HG02610 (cell line): ENCODE measurements at regions not wholly inside any gene's neighbourhood (a gene's known extent, or its start where the extent isn't known, plus 50 kb on each side); places are given as distances from the start of the nearest gene placed in this dataset.
"Not testable (repeated sequence)": the region's sequence is repeated elsewhere in the genome, so short reads cannot be mapped to it uniquely, and the experiment has no call there.

Experiments used
- ATAC-seq: cut with Tn5 transposase; IDR thresholded peaks from one replicate; pipeline ENCODE4 v1.9.1; 2021; ENCODE audit warnings: mild to moderate bottlenecking, moderate library complexity; ENCODE audit not compliant: unreplicated experiment

DNA sequence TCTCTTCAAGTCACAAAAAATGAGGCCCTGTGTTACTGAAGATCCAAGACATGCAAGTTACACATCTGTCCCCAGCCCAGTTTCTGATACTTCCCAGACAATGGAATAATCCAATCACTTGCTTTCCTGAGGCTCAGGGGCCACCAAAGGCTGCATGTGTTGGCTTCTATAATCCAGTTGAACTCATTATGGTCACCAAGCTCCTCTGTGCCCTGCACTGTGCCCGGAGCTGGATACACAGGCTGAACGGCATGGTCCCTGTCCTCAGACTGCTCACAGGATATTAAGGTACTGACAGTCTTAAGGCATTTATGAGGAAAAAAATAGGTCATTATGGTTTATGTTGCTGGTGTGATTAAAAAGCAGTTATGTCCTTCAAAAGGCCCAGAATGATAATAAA, 117.0 kb upstream of the SYT6 start:
- ATAC-seq = no peak

DNA sequence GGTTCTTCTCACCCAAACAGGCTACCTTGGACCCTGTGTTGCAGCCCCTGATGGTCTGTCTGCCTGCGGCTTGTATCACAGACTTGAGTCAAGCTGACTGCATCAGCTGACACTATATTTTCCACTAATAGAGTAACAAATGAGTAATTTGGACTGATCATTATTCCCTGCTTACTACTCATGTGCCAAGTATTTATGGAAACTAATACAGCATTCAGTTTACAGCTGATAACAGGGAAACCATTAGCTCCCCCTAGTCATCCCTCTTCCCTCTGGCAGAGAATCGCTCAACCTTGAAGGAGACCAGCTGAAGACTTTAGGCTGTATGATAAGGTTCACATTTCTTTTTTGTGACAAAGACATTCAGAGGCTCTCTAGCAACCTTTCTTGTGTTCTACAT, 116.6 kb upstream of the SYT6 start:
- no peak for ATAC-seq

DNA sequence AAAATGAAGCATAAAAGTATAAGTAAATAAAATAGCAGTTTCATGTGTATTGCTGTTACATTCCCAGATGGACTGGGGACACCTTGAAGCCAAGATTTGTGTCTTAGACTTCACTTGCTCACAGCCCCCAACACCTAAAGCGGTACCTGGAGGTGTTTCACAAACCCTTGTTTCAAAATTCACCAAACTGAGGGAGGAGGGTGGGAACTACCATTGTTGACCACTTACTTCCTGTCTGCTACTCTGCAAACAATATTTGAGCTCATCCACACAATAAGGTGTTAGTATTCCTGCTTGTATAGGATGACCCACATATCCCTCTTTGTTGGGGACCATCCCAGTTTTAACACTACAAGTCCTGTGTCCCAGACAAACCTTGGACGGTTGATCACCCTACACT, 115.9 kb upstream of the SYT6 start:
- no peak for ATAC-seq

DNA sequence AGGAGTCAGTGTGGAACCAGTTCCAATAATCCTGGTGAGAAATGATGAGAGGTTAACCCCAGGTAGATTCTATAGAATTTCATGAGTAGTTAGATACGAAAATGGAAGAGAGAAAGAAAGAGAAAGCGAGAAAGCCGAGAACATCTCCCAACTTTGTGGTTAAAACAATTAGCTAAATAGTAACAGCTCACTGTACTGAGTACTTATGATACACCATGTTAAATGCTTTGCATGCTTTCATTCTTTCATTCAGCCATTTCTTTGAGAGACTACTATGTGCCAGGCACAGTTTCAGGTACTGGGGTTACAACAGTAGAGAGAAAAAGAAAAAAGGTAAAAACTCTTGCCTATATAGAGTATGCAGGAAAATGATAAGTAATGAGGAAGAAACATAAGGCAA, 109.7 kb upstream of the SYT6 start:
- peak; percentile 66 for ATAC-seq

DNA sequence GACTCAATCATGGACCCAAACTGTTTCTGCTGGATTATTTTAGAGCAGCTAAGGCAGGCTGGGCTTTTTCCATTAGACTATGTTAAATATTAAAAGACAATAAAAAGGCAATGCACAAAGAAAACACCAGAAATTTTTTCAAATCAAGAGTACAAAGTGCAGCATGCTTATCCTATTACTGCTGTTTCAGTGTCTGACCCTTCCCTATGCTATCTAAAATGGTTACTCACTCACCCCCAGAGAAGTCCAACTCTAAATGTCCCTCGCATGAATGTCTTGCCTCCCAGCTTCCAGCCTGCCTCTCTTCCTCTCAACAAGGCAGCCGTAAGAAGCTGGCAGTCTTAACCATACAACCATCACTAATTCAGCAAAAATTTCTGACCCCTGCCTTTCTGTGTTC, 108.7 kb upstream of the SYT6 start:
- ATAC-seq = no peak

DNA sequence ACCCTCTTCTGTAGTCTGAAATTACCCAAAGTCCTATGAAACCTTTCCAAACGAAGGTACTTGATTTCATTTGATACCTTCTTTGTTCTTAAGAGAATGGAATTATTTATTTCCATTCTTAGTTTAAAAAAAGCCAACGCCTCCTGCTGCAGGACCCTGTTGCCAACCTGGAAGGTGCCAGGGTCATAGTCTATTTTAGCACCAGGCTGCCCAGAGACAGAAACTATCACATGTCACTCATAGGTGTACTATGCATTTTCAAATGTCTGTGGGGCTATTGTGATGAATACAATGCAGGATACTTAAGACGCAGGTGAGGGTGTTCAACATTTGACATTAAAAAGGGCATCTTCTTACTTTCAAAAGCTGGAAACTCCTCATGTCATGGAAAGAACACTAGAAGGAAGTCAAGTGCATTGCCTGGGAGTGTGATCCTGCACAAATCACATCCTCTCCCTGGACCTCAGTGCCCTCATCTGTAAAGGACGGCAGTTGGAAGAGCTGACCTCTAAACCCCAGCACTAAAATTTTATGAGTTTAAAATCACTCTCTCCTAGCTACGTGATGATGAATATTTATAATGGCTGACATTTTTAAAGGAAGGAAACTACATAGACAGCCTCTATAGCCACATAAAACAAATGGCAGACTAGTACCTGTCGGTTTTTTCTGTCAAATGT, 107.3 kb upstream of the SYT6 start:
- ATAC-seq = no peak

DNA sequence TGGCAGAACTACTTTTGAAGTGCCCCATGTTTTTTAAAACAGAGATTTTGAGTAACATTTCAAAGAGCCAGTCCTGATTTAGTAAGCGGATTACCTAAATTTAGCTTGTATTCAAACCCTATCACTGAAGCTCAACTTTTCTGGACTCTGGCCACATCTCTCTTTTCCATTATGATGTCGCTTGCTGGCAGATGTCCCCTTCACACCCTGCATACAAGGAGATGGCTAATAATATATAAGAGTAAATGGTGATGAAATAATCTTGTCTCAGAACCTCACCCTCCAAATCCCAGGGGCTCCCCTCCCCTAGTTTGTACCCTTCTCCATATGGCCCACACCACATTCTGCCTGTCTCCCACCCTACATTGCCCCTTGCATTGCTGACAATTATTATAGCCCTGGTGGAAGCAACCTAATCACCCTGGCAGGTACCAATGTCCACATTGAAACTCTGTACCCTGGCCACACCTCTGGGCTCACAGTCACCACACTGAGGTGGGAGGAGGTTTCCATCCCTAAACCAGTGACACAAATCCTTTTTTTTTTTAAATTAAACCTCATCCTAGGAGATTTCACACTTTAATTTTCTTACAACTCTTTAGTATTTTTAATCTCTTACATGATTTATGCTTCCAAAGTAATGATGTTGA, 106.0 kb upstream of the SYT6 start:
- no peak for ATAC-seq

DNA sequence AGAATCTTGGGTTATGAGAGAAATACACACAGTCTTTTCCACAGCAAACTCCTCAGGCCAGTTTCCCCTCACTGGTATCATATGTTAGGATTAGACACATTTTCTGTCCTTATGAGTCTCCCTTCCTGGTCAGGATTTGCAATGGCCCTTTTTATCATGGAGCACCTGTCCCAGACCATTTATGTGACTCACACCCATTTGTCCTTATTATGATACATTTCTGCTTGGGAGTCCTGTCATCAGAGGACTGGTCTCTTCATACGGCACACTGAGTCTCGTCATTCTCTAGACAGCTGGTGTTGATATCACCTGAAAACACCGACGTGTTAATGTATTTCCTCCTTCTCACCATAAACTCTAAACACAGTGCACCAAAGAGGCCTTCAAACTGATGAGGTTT, 105.0 kb upstream of the SYT6 start:
- no peak for ATAC-seq

DNA sequence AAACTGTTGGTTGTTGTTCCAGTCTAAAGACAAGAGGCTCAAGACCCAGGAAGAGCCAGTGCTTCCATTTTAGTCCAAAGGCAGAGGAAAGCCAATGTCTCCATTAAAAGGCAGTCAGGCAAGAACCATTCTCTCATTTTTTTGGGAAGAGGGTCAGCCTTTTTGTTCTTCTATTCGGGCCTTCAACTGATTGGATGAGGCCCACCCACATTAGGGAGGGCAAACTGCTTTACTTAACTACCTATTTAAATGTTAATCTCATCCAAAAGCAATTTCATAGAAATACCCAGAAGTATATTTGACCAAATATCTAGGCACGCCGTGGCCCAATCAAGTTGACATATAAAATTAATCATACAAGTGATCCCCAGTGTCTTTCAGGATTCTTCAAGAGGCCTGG, 104.4 kb upstream of the SYT6 start:
- no peak for ATAC-seq

DNA sequence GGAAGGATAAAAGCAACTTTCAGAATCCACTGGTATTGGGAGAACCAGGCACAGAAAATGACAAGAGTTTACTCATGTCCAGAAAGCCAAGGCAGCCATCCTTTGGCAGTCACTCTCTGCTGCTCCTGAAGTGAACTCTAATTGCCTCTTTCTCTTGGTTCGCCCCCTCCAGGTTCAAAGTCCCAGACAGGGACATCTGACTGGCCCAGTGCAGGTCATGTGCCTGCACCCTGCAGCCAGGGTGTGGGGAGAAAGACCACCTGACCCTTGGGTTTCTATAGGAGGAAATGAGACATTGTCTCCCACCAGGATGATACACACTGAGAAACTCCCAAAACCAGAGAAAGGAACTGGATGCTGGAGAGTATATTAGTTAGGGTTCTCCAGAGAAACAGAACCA, 103.9 kb upstream of the SYT6 start:
- ATAC-seq = no peak

DNA sequence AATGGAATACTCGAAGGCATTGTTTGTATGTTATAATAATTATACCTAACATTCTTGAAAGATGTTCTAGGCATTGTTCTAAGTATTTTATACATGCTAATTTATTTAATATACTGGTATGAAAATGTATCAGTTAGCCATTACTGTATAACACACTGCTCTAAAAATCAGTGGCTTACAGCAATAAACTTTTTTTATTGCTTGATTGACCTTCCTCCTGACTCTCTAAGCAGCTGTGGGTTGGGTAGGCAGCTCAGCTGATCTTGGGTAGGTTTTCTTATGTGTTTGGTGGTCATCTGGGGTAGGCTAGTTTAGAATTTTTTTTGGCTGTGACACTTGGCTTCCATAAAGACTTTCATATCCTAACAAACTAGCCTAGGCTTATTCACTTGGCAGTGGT, 100.2 kb upstream of the SYT6 start:
- ATAC-seq = no peak

DNA sequence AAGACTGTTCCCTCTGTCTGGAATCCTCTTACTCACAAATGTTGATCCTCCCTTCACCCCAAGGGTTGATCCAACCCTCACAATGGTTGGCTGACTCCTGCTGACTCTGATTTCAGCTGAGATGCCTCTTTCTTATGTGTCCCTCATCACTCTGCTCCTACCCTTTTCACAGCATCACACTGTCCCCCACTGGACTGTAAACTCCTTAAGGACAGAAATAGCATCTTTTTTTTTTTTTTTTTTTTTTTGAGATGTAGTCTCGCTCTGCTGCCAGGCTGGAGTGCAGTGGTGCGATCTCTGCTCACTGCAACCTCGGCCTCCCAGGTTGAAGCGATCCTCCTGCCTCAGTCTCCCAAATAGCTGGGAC, 97.9 kb upstream of the SYT6 start:
- no peak for ATAC-seq

DNA sequence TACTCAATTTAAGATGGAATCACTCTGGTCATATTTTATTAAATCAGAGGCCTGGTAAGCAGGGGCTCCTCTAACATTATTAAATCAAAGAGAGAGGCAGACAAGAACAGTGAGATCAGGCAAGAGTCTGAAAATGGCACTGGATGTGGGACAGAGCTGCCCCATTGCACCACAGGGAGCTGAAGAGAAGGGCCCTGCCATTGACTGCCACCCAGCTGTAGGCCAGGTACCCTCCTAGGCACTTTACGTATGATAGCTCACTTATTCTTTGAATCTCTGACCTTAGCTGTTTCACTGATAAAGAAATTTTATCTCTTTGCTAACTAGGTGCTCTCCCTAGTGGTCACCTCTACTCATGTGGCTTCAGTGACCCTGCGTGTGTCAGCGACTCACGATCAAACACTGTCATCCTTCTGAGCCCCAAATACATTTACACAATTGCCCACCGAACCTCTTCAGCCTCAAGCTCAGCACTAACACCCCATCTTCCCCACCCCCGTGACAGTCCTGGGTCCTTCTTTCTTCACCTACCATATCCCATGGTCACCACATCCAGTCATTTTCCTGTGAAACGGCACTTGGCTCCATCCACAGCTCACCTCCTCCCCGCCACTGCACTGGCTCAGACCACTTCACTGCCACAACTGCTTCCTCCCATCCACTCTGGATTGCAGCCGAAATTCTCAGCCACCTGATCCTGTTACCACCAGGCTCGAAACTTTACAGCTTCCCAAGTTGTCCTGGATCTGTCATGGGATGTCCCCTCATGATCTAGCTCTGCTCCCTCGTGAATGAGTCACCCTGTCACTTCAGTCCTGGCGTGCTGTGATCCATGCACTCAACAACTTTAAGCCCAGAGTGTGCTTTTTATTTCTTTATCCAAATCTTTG, 97.3 kb upstream of the SYT6 start:
- no peak for ATAC-seq

DNA sequence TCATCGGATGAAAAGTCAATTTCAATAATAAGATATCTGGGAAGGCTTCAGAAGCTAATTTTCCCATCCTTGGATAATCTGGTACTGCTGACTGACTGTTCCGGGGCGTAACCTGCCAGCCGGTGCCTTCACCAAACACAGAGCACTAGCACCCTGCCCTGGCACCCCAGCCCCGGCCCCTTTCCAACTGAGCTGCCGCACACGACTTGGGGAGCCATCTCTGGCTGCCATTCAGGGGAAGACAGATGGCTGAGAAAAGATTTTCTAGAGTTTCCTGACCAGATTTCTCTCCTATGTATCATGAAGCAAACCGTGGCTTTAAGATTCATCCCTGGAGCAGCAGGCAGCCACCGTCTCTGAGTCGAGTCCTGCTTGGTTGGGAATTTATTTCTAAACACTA, 96.0 kb upstream of the SYT6 start:
- ATAC-seq = no peak

DNA sequence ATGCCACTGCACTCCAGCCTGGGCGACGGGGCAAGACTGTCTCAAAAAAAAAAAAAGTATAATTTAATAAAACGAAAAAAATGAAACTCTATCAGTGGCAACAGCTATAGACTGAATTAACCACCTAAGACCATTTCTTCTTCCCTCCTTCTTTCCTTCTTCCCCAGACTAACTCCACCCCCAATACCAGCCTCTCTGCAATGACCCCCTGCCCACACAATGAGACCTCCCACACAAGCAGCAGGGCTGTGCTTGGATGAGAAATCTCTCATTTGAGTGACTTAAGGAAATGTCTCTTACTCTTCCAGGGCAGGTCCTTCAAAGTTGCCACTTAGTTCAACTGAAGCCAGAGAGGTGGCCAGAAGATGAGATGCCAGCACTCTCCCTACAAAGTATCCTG, 94.5 kb upstream of the SYT6 start:
- ATAC-seq = no peak

DNA sequence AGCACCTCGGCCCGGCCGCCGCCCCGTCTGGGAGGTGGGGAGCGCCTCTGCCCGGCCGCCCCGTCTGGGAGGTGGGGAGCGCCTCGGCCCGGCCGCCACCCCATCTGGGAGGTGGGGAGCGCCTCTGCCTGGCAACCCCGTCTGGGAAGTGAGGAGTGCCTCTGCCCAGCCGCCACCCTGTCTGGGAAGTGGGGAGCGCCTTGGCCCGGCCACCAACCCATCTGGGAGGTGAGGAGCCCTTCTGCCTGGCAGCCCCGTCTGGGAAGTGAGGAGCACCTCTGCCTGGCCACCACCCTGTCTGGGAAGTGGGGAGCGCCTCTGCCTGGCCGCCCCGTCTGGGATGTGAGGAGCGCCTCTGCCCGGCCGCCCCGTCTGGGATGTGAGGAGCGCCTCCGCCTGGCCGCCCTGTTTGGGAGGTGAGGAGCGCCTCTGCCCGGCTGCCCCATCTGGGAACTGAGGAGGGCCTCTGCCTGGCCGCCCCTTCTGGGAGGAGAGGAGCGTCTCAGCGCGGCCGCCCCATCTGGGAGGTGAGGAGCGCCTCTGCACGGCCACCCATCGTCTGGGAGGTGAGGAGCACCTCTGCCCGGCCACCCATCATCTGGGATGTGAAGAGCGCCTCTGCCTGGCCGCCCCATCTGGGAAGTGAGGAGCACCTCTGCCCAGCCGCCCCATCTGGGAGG, 89.0 kb upstream of the SYT6 start:
- not testable (repeated sequence) for ATAC-seq

DNA sequence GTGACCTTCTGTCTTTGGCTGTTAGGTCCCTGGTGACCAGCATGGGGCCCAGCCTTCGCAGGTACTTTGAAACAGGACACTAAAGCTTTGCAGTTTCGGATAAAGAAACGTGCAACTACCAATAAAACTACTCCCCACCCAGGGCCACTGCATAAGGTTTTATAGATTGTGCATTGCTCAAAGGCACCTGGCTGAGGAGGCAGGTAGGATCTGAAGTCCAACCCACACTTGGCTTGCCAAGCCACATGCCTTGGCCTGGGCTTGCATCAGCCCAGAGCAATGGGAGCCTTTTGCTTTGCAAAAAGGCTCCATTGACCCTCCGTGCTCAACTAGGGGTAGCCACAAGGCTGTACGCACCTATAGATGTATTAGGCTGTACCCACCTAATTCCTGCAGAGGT, 84.4 kb upstream of the SYT6 start:
- ATAC-seq = no peak

DNA sequence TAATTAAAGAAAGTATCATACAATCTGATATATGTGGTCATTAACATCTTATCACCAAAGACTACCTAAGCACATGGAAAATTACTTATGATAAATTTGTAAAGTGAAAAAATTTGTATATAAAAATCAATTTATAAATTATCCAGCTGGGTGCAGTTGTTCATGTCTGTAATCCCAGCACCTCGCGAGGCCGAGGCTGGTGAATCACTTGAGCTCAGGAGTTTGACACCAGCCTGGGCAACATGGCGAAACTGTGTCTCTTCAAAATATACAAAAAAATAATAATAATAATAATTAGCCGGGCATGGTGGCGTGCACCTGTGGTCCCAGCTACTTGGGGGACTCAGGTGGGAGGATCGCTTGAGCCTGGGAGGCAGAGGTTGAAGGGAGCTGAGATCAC, 82.8 kb upstream of the SYT6 start:
- ATAC-seq = no peak

DNA sequence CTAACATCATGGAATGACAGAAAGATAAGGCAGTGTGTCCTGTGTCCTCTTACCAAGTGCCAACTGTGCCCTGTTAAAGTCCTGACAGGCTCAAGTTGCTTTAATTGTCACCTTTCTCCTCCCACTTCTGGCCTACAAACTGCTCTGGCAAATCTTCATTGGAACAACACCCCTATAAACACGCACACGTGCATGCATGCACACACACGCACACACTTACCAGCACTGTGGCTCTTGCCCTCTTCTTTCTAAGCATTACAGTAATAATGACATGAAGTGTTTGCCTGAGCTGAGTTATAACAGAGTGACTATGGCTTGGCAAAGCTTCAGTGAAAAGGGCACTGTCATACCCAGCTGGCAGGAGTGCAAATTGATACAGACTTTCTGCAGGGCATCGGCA, 82.3 kb upstream of the SYT6 start:
- no peak for ATAC-seq

DNA sequence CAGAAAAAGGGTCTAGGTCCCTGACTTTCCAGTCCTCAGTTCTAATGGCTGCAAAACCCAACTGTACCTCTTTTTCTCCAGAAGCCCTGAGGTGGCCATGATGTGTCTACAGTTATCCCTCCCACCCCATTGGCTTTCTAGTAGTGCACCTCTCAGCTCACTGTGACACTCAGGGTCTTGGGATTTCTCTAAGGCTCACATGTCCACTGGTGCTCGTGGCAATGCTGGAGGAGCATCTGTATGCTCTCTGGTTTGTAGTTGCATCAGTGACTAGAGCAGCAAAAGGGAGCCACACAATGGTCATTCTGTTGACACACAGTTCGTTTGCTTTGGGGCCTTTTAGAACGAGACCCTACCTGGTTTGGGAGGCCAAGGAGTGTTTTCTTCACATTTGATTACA, 81.6 kb upstream of the SYT6 start:
- ATAC-seq = no peak

DNA sequence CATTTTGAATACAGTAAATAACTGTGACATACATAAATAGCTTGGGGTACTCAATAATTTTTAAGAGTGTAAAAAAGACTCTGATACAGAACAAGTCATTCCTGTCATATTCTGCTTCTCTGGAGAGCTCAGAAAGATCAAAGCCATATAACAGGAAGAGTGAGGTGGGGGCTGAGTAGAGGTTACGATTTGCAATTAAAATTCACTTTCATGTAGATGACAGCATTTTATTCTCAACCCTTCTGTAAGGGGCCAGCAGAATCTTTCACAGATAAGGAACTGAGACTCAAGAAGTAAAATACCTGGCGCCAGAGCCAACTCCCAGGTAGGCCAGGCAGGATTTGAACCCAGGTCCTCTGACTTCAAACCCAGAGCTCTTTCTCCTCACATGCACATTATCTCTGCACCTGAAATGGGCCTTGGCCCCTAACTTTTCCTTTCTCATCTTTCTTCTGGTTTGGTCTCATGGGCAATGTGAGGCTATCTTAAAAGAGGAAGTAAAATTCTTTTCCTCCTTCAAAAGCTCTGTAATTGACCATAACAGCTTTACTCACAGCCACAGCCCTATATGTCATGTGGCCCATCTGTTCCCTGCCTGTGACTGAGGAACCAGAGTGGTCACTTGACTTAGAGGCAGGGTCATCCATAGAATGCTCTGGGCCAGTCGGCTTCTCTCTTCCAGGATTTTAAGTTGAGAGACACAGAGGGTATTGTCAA, 80.9 kb upstream of the SYT6 start:
- no peak for ATAC-seq
